Testis (tissue), 2 donors: ENCODE measurements at regions not wholly inside any gene's neighbourhood (a gene's known extent, or its start where the extent isn't known, plus 50 kb on each side); places are given as distances from the start of the nearest gene placed in this dataset.

Source experiments
- CTCF ChIP-seq, 3 experiments: fragments of 450-650 bp in 2 of 3; fragments of 200-600 bp in 1 of 3; sonication (generic) in 1 of 3; IDR thresholded peaks; one replicate each; pipeline ENCODE4 v1.5.1; 2016 to 2019; ENCODE audit warnings: antibody characterized with exemption in 3 of 3, mild to moderate bottlenecking in 2 of 3, moderate library complexity in 1 of 3
- POLR2A ChIP-seq: fragments of 450-650 bp; IDR thresholded peaks from one replicate; pipeline ENCODE4 v1.6.1; 2017; ENCODE audit warnings: antibody characterized with exemption, mild to moderate bottlenecking, moderate library complexity

DNA sequence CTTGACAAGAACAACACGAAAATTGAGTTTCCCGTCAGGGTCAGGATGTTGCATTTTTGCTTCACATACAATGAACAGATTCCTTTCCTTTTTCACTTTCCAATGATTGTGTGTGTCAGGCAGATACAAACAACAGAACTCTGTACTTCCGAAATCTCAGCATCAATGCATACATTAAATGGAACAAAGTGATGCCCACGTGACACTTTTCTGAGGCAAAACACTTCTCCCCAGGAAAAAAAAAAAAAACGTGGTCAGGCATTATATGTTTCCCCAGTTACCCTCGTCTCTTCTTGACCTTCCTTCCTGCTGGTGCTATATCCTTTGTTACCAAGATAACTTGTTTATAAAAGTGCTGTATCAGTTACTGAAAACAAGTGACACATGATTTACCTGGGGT lies 181.8 kb downstream of the ZNF281 start:
- TF ChIP-seq POLR2A, result no peak
- TF ChIP-seq CTCF (IDR thresholded peaks at IDR 0.05), result no peak
